ENCODE measurements at regions not wholly inside any gene's neighbourhood (a gene's known extent, or its start where the extent isn't known, plus 50 kb on each side); places are given as distances from the start of the nearest gene placed in this dataset.

DNA sequence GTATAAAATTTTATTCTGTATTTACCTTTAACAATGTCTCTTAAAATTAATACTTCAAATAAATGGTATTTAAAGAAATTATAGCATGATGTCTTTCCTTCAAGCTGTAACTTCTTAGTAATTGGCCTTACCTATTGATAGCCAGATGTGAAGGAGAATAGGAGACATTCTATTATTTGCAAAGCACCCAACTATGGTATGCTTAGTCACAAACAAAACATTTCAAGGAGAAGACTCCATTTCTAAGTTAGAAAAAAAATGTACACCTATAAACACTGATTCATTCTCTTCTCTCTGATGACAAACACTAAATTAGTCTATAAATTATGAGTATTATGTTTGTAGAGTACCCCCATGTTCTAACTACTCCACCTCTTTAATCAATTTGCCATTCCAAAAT lies 66.4 kb downstream of the NKX6-1 start:
- no peaks in the 10 kb centered on the region; the same call in 1 of the 3 replicates for H3K9me3 Mint-ChIP-seq
- no peaks in the 10 kb centered on the region for H3K36me3 Mint-ChIP-seq (ENCODE audit: low read depth)
- Histone ChIP-seq H3K4me1 (ENCODE audit: insufficient read depth) (no peaks in the 10 kb centered on the region), H3F3A (replicated peaks; ENCODE audit: low read depth) (no peaks in the 10 kb centered on the region), H2AFZ (no peak overlapping the region), H3K27ac (ENCODE audit: low read depth) (no peak overlapping the region), H3K79me2 (replicated peaks; ENCODE audit: insufficient read depth) (no peaks in the 10 kb centered on the region), H3K27me3 (ENCODE audit: insufficient read depth) (no peaks in the 10 kb centered on the region), H3K36me3 (ENCODE audit: insufficient read depth) (no peaks in the 10 kb centered on the region), H3K9me2 (ENCODE audit: insufficient read depth) (no peaks in the 10 kb centered on the region), H3K4me3 (no peak overlapping the region), H4K20me1 (replicated peaks; ENCODE audit: insufficient read depth) (no peaks in the 10 kb centered on the region), H3K4me2 (no peak overlapping the region)
- DNase-seq (ENCODE audit: low spot score) (no peak), ATAC-seq (no peak)
- peaks cover 12% of the 10 kb centered on the region; the same call in 2 of the 3 replicates for H3K4me1 Mint-ChIP-seq
- H3K27me3 Mint-ChIP-seq (ENCODE audit: insufficient read depth, low read depth, poor library complexity) = no peaks in the 10 kb centered on the region
- H3K4me3 Mint-ChIP-seq = no peak overlapping the region
- no peak overlapping the region for H3K27ac Mint-ChIP-seq
- TF ChIP-seq JUNB (IDR thresholded peaks at IDR 0.05; ENCODE audit: unreplicated experiment) = no peak
- no peak for TF ChIP-seq ZNF114 (CRISPR knock-in tag; IDR thresholded peaks at IDR 0.05)
- TF ChIP-seq ZNF331 (CRISPR knock-in tag; IDR thresholded peaks at IDR 0.05; ENCODE audit: low read depth) = no peak
- TF ChIP-seq, protein P1, sequence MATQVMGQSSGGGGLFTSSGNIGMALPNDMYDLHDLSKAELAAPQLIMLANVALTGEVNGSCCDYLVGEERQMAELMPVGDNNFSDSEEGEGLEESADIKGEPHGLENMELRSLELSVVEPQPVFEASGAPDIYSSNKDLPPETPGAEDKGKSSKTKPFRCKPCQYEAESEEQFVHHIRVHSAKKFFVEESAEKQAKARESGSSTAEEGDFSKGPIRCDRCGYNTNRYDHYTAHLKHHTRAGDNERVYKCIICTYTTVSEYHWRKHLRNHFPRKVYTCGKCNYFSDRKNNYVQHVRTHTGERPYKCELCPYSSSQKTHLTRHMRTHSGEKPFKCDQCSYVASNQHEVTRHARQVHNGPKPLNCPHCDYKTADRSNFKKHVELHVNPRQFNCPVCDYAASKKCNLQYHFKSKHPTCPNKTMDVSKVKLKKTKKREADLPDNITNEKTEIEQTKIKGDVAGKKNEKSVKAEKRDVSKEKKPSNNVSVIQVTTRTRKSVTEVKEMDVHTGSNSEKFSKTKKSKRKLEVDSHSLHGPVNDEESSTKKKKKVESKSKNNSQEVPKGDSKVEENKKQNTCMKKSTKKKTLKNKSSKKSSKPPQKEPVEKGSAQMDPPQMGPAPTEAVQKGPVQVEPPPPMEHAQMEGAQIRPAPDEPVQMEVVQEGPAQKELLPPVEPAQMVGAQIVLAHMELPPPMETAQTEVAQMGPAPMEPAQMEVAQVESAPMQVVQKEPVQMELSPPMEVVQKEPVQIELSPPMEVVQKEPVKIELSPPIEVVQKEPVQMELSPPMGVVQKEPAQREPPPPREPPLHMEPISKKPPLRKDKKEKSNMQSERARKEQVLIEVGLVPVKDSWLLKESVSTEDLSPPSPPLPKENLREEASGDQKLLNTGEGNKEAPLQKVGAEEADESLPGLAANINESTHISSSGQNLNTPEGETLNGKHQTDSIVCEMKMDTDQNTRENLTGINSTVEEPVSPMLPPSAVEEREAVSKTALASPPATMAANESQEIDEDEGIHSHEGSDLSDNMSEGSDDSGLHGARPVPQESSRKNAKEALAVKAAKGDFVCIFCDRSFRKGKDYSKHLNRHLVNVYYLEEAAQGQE (IDR thresholded peaks at IDR 0.05; ENCODE audit: unreplicated experiment) = no peak
- TF ChIP-seq, protein P2, sequence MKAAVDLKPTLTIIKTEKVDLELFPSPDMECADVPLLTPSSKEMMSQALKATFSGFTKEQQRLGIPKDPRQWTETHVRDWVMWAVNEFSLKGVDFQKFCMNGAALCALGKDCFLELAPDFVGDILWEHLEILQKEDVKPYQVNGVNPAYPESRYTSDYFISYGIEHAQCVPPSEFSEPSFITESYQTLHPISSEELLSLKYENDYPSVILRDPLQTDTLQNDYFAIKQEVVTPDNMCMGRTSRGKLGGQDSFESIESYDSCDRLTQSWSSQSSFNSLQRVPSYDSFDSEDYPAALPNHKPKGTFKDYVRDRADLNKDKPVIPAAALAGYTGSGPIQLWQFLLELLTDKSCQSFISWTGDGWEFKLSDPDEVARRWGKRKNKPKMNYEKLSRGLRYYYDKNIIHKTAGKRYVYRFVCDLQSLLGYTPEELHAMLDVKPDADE (IDR thresholded peaks at IDR 0.05) = no peak
- TF ChIP-seq CREB1 (CRISPR knock-in tag; IDR thresholded peaks at IDR 0.05; ENCODE audit: low read depth) = no peak
- TF ChIP-seq, protein P3, sequence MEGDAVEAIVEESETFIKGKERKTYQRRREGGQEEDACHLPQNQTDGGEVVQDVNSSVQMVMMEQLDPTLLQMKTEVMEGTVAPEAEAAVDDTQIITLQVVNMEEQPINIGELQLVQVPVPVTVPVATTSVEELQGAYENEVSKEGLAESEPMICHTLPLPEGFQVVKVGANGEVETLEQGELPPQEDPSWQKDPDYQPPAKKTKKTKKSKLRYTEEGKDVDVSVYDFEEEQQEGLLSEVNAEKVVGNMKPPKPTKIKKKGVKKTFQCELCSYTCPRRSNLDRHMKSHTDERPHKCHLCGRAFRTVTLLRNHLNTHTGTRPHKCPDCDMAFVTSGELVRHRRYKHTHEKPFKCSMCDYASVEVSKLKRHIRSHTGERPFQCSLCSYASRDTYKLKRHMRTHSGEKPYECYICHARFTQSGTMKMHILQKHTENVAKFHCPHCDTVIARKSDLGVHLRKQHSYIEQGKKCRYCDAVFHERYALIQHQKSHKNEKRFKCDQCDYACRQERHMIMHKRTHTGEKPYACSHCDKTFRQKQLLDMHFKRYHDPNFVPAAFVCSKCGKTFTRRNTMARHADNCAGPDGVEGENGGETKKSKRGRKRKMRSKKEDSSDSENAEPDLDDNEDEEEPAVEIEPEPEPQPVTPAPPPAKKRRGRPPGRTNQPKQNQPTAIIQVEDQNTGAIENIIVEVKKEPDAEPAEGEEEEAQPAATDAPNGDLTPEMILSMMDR (conservative IDR thresholded peaks at IDR 0.05; ENCODE audit: low read depth in 2 of 2) = no peak
- no peak for TF ChIP-seq STAT1 (IDR thresholded peaks at IDR 0.05; ENCODE audit: unreplicated experiment)
- no peak for TF ChIP-seq POLR2AphosphoS5 (IDR thresholded peaks at IDR 0.05; ENCODE audit: low read depth)
- no peak for TF ChIP-seq EZH2phosphoT487 (IDR thresholded peaks at IDR 0.05; ENCODE audit: unreplicated experiment)
- TF ChIP-seq NANOG (IDR thresholded peaks at IDR 0.05; ENCODE audit: borderline replicate concordance) = no peak
- no peak for TF ChIP-seq EZH2 (IDR thresholded peaks at IDR 0.05; ENCODE audit: low read depth, unreplicated experiment)
- TF ChIP-seq, protein P4, sequence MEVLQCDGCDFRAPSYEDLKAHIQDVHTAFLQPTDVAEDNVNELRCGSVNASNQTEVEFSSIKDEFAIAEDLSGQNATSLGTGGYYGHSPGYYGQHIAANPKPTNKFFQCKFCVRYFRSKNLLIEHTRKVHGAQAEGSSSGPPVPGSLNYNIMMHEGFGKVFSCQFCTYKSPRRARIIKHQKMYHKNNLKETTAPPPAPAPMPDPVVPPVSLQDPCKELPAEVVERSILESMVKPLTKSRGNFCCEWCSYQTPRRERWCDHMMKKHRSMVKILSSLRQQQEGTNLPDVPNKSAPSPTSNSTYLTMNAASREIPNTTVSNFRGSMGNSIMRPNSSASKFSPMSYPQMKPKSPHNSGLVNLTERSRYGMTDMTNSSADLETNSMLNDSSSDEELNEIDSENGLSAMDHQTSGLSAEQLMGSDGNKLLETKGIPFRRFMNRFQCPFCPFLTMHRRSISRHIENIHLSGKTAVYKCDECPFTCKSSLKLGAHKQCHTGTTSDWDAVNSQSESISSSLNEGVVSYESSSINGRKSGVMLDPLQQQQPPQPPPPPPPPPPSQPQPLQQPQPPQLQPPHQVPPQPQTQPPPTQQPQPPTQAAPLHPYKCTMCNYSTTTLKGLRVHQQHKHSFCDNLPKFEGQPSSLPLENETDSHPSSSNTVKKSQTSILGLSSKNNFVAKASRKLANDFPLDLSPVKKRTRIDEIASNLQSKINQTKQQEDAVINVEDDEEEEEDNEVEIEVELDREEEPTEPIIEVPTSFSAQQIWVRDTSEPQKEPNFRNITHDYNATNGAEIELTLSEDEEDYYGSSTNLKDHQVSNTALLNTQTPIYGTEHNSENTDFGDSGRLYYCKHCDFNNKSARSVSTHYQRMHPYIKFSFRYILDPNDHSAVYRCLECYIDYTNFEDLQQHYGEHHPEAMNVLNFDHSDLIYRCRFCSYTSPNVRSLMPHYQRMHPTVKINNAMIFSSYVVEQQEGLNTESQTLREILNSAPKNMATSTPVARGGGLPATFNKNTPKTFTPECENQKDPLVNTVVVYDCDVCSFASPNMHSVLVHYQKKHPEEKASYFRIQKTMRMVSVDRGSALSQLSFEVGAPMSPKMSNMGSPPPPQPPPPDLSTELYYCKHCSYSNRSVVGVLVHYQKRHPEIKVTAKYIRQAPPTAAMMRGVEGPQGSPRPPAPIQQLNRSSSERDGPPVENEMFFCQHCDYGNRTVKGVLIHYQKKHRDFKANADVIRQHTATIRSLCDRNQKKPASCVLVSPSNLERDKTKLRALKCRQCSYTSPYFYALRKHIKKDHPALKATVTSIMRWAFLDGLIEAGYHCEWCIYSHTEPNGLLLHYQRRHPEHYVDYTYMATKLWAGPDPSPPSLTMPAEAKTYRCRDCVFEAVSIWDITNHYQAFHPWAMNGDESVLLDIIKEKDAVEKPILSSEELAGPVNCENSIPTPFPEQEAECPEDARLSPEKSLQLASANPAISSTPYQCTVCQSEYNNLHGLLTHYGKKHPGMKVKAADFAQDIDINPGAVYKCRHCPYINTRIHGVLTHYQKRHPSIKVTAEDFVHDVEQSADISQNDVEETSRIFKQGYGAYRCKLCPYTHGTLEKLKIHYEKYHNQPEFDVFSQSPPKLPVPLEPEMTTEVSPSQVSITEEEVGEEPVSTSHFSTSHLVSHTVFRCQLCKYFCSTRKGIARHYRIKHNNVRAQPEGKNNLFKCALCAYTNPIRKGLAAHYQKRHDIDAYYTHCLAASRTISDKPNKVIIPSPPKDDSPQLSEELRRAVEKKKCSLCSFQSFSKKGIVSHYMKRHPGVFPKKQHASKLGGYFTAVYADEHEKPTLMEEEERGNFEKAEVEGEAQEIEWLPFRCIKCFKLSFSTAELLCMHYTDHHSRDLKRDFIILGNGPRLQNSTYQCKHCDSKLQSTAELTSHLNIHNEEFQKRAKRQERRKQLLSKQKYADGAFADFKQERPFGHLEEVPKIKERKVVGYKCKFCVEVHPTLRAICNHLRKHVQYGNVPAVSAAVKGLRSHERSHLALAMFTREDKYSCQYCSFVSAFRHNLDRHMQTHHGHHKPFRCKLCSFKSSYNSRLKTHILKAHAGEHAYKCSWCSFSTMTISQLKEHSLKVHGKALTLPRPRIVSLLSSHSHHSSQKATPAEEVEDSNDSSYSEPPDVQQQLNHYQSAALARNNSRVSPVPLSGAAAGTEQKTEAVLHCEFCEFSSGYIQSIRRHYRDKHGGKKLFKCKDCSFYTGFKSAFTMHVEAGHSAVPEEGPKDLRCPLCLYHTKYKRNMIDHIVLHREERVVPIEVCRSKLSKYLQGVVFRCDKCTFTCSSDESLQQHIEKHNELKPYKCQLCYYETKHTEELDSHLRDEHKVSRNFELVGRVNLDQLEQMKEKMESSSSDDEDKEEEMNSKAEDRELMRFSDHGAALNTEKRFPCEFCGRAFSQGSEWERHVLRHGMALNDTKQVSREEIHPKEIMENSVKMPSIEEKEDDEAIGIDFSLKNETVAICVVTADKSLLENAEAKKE (CRISPR knock-in tag; IDR thresholded peaks at IDR 0.05) = no peak

All from GM23338 (cell line).